Nephron progenitor cell (in vitro differentiated cells): ENCODE measurements at regions not wholly inside any gene's neighbourhood (a gene's known extent, or its start where the extent isn't known, plus 50 kb on each side); places are given as distances from the start of the nearest gene placed in this dataset.
"Not testable (repeated sequence)": the region's sequence is repeated elsewhere in the genome, so short reads cannot be mapped to it uniquely, and the experiment has no call there.

Source experiments
- DNase-seq: peaks from one replicate; pipeline ENCODE4 v3.0.0; 2021
- H3K27ac Mint-ChIP-seq: 2 replicates; pipeline ENCODE4 v1.8.0; 2021; ENCODE audit warnings: mild to moderate bottlenecking, moderate library complexity, mixed read lengths
- H3K27me3 Mint-ChIP-seq: 2 replicates; pipeline ENCODE4 v1.8.0; 2021; ENCODE audit warnings: mild to moderate bottlenecking, low read depth, mixed read lengths; ENCODE audit not compliant: poor library complexity
- H3K36me3 Mint-ChIP-seq: 2 replicates; pipeline ENCODE4 v1.8.0; 2021; ENCODE audit warnings: low read depth, mixed read lengths
- H3K4me1 Mint-ChIP-seq: 2 replicates; pipeline ENCODE4 v1.8.0; 2021; ENCODE audit warnings: mixed read lengths
- H3K4me3 Mint-ChIP-seq: 2 replicates; pipeline ENCODE4 v1.8.0; 2021; ENCODE audit warnings: mild to moderate bottlenecking, moderate library complexity, mixed read lengths
- H3K9me3 Mint-ChIP-seq: 2 replicates; pipeline ENCODE4 v1.8.0; 2021; ENCODE audit warnings: mild to moderate bottlenecking, moderate library complexity, mixed read lengths
- CTCF ChIP-seq: fragments of 200-600 bp; sonication (generic); IDR thresholded peaks from 2 replicates; pipeline ENCODE4 v1.5.0; 2021; ENCODE audit warnings: antibody characterized with exemption

DNA sequence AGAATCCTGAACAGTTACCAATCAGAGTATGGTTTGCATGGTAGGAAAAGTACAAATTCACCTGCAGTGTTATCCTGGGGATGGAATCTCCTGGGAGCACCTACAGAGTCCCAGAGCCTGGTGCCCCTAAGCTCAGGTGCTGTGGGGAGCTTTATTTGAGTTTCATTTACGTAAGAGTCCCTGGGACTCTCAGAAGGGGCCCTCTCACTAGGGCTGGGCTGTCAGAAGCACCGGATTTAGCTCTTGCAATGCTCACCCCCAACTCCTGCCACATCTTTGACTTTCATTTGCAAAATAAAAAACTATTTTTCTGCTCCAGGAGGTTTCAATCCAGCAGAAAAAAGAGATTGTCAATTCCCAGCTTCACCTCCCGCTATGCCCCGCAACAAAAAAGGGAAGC lies 569.8 kb upstream of the B3GAT1 start:
- Mint-ChIP-seq H3K36me3 (no peaks in the 10 kb centered on the region), H3K27me3 (peaks cover 22% of the 10 kb centered on the region), H3K4me3 (no peak overlapping the region), H3K9me3 (no peaks in the 10 kb centered on the region), H3K4me1 (peaks cover 34% of the 10 kb centered on the region), H3K27ac (no peak overlapping the region)
- DNase-seq = no peak
- no peak for TF ChIP-seq CTCF

- DNase-seq = no peak
- Mint-ChIP-seq H3K4me1 (peaks cover 39% of the 10 kb centered on the region), H3K36me3 (no peaks in the 10 kb centered on the region), H3K9me3 (no peaks in the 10 kb centered on the region), H3K4me3 (no peak overlapping the region), H3K27me3 (peaks cover 25% of the 10 kb centered on the region), H3K27ac (no peak overlapping the region)
- TF ChIP-seq CTCF = no peak
These were observed 569.0 kb upstream of the B3GAT1 start for GRCh38 chr11:134980819-134981710.

GRCh38 chr11:134979089-134979457 lies 567.0 kb upstream of the B3GAT1 start:
- H3K36me3 Mint-ChIP-seq, H3K4me3 Mint-ChIP-seq, DNase-seq, H3K27ac Mint-ChIP-seq, H3K9me3 Mint-ChIP-seq: not testable (repeated sequence)
- Mint-ChIP-seq H3K27me3 (peaks cover 31% of the 10 kb centered on the region), H3K4me1 (peaks cover 32% of the 10 kb centered on the region)

DNA sequence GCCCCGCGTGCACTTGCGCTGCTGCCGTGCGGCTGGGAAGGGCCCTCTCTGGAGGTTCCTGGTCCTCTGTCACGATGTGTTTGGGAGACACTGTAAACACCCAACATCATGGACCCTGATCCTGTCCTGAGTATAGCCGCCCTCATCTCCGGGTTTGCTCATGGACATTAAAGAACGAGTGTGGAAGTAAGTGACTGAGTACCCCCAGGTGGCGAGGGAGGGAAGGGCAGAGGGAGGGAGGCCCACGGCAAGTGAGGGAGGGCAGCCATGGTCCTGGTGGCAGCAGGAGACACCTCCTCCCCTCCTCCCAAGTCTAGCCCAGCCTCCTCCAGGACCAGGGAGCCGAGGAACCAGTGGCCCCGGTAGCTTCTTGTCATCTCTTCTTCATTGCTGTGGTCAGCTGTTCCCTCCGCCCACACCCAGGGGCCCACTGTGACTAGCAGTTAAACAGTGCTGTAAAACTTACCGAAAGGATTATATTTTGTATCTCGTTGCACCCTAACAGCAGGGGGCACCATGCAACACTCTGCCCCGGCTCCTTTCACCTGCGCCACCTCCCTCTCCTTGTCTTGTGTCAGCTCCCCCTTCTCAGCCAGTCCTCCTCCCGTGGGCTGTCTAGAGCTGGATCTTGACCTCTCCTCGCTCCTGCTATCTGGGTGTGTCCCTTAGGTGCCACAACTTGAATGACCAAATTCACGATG lies 566.5 kb upstream of the B3GAT1 start:
- Mint-ChIP-seq H3K36me3 (no peaks in the 10 kb centered on the region), H3K27me3 (peaks cover 31% of the 10 kb centered on the region), H3K4me3 (no peak overlapping the region), H3K4me1 (peaks cover 28% of the 10 kb centered on the region), H3K27ac (no peak overlapping the region), H3K9me3 (peaks cover 4% of the 10 kb centered on the region)
- TF ChIP-seq CTCF = no peak
- no peak for DNase-seq

- H3K27ac Mint-ChIP-seq = no peak overlapping the region
- no peak for TF ChIP-seq CTCF
- H3K4me3 Mint-ChIP-seq = no peak overlapping the region
- H3K27me3 Mint-ChIP-seq = peaks cover 29% of the 10 kb centered on the region
- DNase-seq = no peak
- peaks cover 35% of the 10 kb centered on the region for H3K4me1 Mint-ChIP-seq
- H3K9me3 Mint-ChIP-seq = peaks cover 4% of the 10 kb centered on the region
- no peaks in the 10 kb centered on the region for H3K36me3 Mint-ChIP-seq
These were observed 564.5 kb upstream of the B3GAT1 start for GRCh38 chr11:134976551-134976950.

GRCh38 chr11:134975866-134976376 lies 563.9 kb upstream of the B3GAT1 start:
- Mint-ChIP-seq H3K27me3 (peaks cover 25% of the 10 kb centered on the region), H3K27ac (no peak overlapping the region), H3K4me1 (peaks cover 34% of the 10 kb centered on the region), H3K4me3 (no peak overlapping the region), H3K36me3 (no peaks in the 10 kb centered on the region), H3K9me3 (peaks cover 4% of the 10 kb centered on the region)
- no peak for TF ChIP-seq CTCF
- DNase-seq = no peak
